Colon (tissue), 2 donors: ENCODE measurements at regions not wholly inside any gene's neighbourhood (a gene's known extent, or its start where the extent isn't known, plus 50 kb on each side); places are given as distances from the start of the nearest gene placed in this dataset.
"Not testable (repeated sequence)": the region's sequence is repeated elsewhere in the genome, so short reads cannot be mapped to it uniquely, and the experiment has no call there.

Experiments used
- FAIRE-seq: peaks from 2 replicates; lab custom pipeline; 2012; peaks lifted over from hg19 to GRCh38; lab: Jason Lieb, UNC
- donor health status: control.
- donor health status: control.

DNA sequence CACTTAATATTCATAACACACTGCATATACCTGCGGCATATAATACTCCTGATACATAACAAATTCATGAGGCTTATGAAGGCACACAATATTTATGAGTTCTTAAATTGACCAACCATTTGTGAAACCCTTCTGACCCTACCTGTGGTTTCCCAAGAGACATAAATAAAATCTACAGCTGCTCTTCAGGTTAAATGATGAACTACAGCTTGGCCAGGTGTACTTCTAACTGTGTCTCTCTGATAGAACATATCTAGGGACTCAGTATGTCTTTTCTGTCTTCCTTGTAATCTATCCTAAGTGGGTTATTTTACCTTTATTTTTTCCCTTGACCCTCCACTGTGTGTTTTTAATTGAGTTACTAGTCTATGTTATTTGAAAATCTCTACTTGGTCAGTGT is 189.9 kb upstream of the UFM1 start:
- no peak for FAIRE-seq

DNA sequence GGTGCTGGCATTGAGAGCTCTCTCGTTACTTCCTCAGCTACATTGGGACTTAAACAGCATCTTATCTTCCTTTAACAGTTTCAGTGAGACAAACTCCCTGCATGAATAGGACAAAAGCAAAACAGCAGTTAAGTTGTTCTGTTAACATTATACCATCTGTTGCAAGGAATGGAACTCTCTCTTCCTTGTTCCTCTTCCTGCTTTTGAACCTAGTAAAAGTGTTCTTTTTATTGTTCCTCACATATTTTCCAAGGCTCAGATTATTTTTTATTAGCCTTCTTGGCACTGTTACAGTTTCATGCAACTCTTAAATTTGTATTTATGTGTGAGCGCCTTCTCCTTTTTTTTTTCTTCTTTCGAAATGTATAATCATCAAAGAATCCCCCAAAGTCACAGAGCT is 202.6 kb upstream of the UFM1 start:
- FAIRE-seq: no peak

DNA sequence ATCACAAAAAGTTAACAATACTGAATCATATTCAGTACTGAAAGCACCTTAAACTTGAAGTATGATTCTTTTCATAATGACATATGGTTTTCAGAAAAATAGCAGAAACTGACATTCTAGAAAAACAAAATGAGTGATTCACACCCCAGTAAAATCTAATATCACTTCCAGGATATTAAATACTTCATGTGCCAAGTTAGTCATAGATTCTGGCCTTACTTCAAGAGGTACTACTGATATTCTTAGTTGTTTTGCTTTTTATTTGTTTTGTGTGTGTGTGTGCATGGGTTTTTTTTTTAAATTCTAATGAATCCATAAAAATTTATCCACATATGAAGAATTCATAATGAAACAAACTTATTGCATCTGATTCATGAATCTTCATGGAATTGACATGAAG is 207.9 kb upstream of the UFM1 start:
- FAIRE-seq: no peak

DNA sequence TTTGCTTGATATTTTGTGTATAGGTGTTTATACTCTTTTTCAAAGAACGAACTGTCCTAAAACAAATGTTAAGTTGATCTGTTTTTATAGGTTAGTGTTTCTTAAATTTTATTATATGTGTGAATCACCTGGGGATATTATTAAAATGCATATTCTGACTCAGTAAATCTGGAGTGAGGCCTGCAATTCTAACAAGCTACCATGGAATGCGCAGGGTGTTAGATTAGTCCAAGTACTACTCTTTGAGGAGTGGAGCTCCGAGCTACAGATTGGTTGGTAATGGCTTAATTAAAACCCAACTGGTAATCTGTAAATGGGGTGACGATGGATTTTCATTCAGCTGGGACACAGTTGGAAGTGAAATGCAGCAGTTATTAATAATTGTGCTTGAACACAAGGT is 214.1 kb upstream of the UFM1 start:
- FAIRE-seq: no peak

DNA sequence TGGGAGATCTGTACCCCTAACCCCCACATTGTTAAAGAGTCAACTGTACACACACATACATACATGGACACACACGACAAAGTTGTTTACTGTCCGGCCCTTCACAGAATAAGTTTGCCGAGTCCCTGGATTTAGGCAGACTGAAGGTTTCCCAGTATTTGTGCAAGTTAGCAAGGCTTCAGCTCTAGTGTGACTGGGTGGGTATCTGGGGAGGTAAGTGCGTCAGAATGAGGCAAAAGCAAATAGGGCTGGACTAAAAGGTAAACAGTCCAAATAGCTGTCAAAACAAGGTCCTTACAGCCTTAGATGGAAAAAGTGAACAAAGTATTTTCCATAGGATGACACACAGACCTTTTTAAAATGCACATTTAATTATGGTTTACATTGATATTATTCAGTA is 228.4 kb upstream of the UFM1 start:
- no peak for FAIRE-seq

DNA sequence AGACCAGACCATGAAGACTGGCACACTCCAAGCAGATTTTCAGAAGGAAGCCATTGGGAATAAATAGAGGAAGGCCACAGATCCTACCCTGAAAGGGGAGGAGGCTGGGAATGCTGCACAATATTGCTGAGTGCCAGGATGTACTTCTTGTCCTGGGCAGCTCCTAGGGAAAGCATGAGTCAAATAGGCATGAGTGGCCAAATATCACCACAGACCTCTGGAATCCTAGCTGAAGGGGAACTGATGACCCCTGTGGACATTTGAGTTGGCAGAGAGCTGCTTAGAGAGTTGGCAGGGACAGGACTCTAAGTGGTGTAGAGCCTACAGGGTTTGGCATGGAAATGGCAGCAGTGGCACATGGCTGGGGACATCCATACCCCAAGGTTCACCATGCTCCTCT is 234.3 kb upstream of the TRPC4 start:
- FAIRE-seq: no peak

DNA sequence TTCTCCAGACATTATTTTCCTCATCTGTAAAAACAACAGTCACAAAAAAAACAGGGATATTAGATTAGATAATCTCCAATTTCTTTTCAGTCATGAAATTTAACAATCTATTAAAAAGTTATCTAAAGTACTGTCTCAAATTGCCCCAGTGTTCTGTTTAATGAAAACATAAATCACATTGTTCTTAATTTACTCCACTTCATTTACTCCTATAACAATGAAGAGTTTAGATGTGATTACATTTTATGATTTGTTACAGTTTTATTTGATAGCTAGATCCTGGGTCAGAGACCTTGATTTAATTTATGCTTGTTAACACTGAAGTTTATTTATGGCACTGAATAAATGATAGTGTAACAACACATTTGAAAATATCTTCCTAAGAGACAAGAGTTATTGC is 230.2 kb upstream of the TRPC4 start:
- no peak for FAIRE-seq

DNA sequence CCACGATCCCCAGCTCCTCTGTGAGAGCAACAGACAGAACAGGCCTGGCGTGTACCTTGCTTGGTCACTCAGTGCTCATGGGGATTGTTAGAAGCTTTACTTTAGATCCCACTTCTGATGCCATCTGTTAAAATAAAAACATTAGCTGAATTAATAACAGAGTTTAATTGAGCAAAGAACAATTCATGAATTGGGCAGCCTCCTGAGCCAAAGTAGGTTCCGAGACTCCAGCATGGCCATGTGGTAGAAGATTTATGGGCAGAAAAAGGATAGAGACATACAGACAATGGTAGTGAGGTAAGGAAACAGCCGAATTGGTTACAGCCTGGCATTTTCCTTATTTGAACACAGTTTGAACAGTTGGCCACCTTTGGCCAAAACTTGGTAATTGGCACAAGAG is 223.9 kb upstream of the TRPC4 start:
- FAIRE-seq: no peak

DNA sequence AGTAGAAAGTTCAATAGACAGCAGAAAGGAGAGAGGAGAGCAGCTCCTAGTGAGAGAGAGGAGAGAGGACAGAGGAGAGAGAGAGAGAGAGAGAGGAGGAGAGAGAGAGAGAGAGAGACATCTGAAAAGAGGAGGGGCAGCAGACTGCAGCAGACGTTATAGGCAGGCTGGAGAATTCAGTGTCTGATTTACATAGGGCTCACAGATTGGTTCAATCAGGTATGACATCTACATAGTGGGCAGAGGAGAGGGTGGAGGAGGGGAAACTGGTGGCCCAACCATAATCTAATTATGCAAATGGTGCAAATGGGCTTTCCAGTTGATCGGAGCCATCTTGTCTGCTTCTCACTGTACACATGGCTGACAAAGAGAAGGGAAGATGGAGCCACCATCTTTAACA is 221.3 kb upstream of the TRPC4 start:
- FAIRE-seq: no peak

DNA sequence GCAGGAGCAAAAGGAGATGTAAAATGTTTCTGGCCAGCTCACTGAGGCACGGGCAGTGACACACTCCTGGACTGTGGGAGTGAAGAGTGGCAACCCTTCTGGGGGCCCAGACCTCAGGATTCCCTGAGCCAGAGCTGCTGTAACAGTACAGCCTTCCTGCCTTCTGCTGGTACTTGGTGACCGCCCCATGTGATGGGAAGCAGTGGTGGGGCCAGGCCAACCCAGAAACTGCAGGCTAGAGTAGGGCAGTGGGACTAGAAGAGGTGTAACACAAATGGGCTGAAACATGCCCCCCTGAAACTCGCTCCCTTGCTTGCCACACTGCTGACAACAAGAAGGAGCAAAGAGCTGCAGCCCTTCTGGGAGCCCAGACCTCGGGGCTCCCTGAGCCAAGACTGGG is 217.1 kb upstream of the TRPC4 start:
- FAIRE-seq: no peak

DNA sequence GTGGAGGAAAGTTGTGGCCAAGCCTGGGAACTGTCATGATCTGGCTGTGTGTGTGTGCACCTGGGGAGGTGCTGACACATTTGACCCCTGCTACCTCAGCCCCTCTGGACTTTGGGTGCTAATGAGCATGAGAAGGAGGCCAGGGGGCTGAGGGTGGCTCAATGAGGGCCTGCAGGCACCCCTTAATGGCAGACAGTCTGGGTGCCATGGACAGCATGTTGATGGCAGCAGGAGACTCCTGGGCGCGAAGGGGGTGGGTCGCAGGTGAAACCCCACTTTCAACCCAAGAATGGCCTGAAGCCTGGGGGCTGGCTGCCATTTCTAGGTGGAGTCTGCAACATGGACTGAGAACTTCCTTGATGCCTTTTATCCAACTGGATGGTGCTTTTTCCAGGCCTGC is 216.4 kb upstream of the TRPC4 start:
- no peak for FAIRE-seq

DNA sequence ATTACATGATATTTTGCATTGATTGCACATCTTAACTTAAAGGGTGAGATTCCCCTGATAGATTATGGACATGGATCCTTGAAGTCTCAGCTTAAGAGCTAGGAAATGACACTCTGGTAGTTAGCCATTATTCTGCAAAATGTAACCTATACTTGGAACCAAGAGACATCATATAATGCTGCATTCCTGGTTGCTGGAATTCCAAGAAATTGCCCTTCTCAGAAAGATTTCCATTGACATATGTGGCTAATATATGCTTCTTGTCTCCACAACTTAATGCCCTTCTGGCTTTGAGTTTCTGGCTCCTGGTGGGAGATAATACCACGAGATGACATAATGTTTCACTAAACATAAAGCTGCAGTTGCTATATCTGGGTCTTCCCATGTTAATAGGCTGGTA is 204.4 kb upstream of the TRPC4 start:
- no peak for FAIRE-seq

DNA sequence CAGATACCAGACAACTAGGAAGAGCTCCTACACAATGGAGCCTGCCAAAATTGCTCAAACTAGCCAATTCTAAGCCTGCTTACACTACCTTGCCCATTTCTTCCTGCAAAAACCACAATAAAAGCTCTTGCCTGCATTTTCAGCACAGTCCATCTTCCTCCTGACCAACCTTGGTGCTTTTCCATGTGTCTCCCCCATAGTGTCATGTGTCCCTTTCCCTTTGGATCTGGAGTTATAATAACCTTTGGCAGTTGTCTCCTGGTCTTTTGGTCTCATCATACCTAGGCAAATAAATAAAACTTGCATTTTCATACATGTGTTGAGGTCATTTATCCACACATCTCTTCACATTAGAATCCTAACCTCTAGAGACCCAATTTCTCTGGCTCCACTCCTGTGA is 203.1 kb upstream of the TRPC4 start:
- no peak for FAIRE-seq

DNA sequence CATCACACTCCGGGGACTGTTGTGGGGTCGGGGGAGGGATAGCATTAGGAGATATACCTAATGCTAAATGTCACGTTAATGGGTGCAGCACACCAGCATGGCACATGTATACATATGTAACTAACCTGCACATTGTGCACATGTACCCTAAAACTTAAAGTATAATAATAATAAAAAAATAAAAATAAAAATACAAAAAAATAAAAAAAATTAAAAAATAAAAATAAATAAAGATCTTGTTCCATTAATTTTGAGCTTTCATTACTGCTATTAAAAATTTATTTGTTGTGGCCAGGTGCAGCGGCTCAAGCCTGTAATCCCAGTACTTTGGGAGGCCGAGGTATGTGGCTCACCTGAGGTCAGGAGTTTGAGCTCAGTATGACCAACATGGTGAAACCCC is 201.8 kb upstream of the TRPC4 start:
- FAIRE-seq: not testable (repeated sequence)

DNA sequence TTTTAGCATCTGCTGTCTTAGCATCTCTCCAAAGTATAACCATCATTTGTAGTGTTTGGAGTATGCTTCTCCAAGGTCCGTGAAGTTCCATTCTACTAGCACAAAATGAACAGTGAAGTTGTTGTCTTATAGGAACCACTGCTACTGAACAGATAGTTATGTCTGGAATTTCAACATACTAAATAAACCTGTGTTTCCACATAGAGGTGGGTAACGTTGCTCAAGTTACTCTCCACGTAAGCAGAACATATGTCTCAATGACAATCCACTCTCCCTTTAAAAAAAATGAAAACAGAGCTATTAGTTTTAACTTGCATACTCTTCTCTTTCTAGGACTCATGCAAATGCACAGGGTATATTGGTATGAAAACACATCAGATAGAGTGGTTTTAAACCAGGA is 184.3 kb upstream of the TRPC4 start:
- FAIRE-seq: no peak

DNA sequence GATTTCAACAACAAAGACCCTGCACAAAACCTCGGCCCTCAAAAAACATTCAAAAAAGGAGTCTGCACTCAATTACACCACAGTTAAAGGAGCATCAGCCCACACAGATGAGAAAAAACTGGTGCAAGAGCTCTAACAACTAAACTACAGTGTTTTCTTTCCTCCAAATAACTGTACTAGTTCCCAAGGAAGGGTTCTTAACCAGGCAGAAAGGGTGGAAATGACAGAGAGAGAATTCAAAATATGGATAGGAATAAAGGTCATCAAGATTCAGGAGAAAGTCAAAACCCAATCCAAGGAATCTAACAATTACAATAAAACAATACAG is 176.4 kb upstream of the TRPC4 start:
- no peak for FAIRE-seq

DNA sequence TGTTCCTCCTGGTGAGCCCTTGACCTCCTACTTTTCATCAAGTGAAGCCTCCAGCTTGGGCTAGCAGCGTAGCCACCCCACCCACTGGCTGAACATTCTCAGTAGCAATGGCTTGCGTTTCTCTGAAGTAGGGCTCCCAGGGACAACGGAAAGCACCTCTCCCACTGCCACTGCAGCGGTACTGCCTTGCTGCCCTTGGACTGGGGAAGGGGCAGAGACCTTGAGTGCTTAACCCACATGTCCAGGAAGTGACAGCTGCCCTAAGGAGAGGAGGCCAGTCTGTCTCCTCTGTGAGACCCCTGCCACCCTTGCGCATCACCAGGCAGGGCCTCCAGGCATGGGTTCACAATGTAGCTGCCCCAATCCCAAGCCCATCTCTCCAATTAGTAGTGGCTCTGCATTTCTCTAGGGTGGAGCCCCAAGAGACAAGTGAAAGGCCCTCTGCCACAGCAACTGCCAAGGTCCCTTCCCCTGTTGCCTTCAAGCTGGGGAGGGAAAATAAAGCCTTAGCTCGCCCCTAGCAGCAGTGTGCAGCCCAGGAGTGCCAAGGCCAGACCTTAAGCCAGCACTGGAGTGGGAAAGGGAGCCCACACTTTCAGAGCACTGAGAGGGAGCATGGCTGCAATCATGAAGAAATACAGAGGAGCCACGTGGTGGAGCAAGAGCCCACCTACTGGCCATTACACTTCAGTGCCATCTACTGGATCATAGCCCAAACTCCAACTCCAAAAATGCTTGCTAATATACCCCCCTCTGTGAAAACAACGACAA is 175.9 kb upstream of the TRPC4 start:
- no peak for FAIRE-seq

DNA sequence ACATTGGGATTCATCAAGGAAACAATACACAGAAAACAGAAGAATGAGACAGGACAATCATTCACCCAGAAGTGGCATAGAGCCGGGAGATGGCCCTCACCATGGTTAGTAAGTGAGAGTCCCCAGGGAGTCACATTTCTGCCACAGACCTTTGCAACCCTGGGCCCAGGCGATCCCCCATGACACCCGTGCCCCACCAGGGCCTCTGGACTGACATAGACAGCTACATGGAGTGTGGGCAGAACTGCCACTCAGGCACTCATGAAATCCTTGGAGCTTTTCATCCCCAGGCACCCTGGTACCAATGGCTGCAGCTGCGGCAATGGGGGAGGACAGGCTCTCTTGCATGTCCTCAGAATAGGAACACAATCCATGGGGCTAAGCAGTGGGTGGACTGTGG is 174.5 kb upstream of the TRPC4 start:
- FAIRE-seq: no peak

DNA sequence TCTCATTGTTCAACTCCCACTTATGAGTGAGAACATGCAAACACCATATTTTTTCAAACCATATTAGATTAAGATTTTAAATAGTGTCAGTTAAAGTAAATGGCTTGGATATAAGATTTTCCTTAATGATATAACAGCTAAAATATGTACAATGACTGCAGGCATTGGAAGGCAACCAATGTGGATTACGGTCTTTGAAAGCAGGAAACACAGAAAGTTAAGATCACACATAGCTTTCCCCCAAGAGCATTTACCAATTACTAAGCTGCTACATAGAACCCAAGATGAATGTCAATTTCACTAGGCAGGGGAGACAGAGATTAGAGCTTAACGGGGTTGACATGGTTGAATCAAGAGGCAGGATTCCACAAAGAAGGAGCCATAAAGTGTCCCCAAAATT is 173.2 kb upstream of the TRPC4 start:
- FAIRE-seq: no peak

DNA sequence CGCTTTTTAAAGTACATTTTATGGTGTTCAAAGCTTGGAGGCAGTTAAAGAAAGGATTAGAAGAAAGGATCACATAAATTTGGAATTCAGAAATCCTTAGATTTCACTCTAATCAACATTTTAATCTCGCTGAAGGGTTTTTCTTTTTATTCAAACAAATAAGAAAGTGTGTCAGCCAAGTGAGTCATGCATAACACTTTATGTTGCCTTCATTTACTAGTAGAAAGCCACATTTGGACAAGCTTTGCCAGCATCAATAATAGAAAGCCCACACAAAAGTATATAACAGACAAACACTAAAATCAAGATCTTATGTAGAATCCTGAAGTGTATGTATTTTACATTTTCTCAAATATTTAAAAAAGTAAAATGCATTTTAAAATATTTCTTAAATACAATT is 154.9 kb upstream of the TRPC4 start:
- no peak for FAIRE-seq

DNA sequence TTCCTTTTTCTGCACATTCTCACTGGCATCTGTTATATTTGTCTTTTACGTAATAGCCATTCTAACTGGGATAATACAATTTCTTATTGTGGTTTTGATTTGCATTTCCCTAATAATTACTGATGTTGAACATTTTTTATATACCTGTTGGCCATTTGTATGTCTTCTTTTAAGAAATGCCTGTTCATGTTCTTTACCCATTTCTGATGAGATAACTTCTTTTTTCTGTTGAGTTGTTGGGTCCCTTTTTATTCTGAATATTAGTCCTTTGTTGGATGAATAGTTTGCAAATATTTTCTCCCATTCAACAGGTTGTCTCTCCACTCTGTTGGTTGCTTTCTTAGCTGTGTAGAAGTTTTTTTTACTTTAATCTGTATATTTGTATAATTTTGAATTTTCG is 147.7 kb upstream of the TRPC4 start:
- FAIRE-seq: no peak

DNA sequence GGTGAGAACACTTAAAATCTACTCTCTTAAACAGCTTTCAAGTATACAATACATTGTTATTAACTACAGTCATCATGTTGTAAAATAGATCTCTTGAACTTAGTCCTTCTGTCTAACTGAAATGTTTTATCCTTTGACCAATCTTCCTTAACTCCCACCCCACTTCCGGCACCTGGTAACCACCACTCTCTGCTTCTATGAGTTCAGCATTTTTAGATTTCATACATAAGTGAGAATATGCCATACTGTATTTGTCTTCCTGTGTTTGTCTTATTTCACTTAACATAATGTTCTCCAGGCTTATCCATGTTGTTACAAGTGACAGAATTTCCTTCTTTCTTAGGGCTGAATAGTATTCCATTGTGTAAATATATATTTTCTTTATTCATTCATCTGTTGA is 144.1 kb upstream of the TRPC4 start:
- no peak for FAIRE-seq

DNA sequence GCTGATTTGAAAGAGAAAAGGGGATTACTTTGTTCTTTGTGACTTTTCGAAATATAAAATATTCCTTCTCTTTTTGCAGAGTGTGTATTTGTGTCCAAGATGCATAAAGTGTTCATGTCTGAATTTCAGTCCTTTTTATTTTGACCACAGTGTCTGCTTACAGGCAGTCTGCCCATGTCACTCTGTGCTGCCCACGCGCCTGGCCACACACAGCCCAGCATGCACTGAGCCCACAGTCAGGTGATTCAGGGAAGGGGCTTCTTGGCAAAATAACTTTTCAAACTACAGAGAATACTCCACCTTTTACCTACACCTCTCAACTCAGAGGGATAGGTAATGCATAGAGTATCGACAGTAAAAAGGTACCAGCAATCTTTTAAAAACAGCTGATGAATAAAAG is 142.5 kb upstream of the TRPC4 start:
- no peak for FAIRE-seq

DNA sequence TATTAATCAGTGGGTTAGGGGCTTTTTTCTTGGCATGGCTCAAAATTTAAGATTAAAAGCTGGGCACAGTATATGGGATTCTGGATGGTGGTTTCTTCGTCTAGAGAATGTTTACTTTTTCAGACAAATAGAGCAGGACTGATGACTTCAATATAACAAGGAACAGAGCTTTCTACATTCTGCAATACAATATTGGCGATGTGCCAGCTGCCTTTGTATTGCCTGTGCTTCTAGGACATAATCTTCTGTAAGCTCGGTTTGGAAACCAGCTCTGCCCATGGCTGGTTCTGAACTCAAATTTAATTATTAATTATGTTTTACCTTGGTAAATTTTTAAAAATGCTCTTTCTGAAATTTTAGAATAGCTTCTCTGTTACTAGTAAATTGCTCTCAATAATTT is 139.1 kb upstream of the TRPC4 start:
- FAIRE-seq: no peak

DNA sequence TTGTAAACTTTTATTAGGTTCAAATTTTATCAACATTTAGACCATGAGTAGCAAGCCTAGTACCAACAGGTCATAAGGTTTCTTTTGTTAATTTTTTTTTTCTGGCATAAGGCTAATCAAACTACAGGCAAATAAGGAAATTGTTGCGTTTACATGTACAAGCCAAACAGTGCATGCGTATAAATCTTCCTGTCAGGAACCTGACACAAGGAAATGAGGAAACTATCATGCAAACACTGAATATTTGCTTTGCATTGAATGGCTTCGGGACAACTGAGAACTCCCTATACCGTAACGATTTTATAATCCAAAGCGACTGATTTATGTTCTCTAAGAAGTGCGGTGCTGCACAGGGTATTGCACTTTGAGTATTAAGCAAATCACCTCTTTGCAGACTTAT is 133.0 kb upstream of the TRPC4 start:
- FAIRE-seq: peak; percentile 47
